Ascending aorta (tissue), 2 donors: ENCODE measurements at regions not wholly inside any gene's neighbourhood (a gene's known extent, or its start where the extent isn't known, plus 50 kb on each side); places are given as distances from the start of the nearest gene placed in this dataset.

ENCODE experiments used
- DNase-seq, 2 donors: peaks; one replicate each; pipeline ENCODE4 v3.0.0-alpha.2; 2019; ENCODE audit warnings: low spot score in 2 of 2
- H3K27ac ChIP-seq, 2 donors: fragments of 200-600 bp; sonication (generic); one replicate each; pipeline ENCODE4 v1.5.1; 2016 to 2017; ENCODE audit warnings: mild to moderate bottlenecking in 1 of 2
- H3K27me3 ChIP-seq: fragments of 200-600 bp; sonication (generic); one replicate; pipeline ENCODE4 v1.5.1; 2017
- H3K36me3 ChIP-seq, 2 donors: fragments of 200-600 bp; sonication (generic); one replicate each; pipeline ENCODE4 v1.5.1; 2016
- H3K4me1 ChIP-seq, 2 donors: fragments of 200-600 bp; sonication (generic); one replicate each; pipeline ENCODE4 v1.5.1; 2016 to 2017; ENCODE audit warnings: mild to moderate bottlenecking in 1 of 2
- H3K4me3 ChIP-seq, 2 donors: fragments of 200-600 bp; sonication (generic); one replicate each; pipeline ENCODE4 v1.5.1; 2016 to 2017; ENCODE audit warnings: mild to moderate bottlenecking in 1 of 2
- H3K9me3 ChIP-seq, 2 donors: fragments of 200-600 bp; sonication (generic); one replicate each; pipeline ENCODE4 v1.5.1; 2016
- intact Hi-C: fragments of 100-400 bp; cut with DNase I; formaldehyde crosslinking; loops from one replicate; pipeline ENCODE4 v1.15.1; 2023
- TF ChIP-seq, protein P1 (sequence below), 3 experiments: fragments of 200-600 bp in 2 of 3; fragments of 450-650 bp in 1 of 3; sonication (generic) in 2 of 3; IDR thresholded peaks; one replicate each; pipeline ENCODE4 v1.5.1; 2016 to 2019; ENCODE audit warnings: antibody characterized with exemption in 3 of 3, mild to moderate bottlenecking in 1 of 3, moderate library complexity in 1 of 3

DNA sequence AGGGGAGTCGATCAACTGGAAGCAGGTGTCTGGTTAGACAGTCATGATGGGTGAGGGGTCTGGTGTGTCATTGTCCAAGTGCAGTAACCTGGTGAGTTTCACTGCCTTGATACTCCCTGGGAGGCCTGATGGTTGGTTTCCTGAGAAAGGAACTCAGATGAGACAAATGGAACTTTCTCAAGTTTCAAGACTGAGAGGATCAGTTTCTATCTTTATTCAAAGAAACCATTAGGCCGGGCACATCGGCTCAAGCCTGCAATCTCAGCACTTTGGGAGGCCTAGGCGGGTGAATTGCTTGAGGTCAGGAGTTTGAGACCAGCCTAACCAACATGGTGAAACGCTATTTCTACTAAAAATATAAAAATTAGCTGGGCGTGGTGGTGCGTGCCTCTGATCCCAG lies 776.1 kb downstream of the AACS start:
- no peaks in the 10 kb centered on the region for H3K9me3 ChIP-seq
- no peaks in the 10 kb centered on the region for H3K4me1 ChIP-seq
- no peak overlapping the region for H3K27ac ChIP-seq
- H3K4me3 ChIP-seq, result no peak overlapping the region
- no peaks in the 10 kb centered on the region for H3K27me3 ChIP-seq
- DNase-seq, result no peak
- TF ChIP-seq, protein P1, sequence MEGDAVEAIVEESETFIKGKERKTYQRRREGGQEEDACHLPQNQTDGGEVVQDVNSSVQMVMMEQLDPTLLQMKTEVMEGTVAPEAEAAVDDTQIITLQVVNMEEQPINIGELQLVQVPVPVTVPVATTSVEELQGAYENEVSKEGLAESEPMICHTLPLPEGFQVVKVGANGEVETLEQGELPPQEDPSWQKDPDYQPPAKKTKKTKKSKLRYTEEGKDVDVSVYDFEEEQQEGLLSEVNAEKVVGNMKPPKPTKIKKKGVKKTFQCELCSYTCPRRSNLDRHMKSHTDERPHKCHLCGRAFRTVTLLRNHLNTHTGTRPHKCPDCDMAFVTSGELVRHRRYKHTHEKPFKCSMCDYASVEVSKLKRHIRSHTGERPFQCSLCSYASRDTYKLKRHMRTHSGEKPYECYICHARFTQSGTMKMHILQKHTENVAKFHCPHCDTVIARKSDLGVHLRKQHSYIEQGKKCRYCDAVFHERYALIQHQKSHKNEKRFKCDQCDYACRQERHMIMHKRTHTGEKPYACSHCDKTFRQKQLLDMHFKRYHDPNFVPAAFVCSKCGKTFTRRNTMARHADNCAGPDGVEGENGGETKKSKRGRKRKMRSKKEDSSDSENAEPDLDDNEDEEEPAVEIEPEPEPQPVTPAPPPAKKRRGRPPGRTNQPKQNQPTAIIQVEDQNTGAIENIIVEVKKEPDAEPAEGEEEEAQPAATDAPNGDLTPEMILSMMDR (IDR thresholded peaks at IDR 0.05), result no peak
- intact Hi-C loops, result no loop called here
- H3K36me3 ChIP-seq, result no peaks in the 10 kb centered on the region

DNA sequence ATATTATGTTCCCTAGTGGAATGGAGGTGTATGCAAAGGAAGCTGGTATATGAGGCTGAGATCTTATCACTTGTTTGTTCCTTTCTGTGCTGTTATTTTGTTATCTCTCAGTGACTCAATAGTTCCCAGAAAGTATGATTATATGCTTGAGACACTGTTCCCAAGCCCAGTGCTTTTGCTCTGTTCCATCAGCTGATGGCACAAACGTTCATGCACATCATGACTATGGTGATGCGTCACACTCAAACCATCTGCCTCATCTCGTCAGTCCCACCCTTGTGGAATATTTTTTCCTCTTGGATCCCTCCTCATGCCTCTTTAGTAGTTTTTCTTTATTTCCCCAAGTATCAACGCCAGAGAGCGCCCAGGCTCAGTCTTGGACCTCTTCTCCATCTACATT lies 786.9 kb downstream of the AACS start:
- Histone ChIP-seq H3K4me1 (no peaks in the 10 kb centered on the region), H3K9me3 (no peaks in the 10 kb centered on the region), H3K36me3 (no peaks in the 10 kb centered on the region), H3K27me3 (no peaks in the 10 kb centered on the region), H3K4me3 (no peak overlapping the region), H3K27ac (no peak overlapping the region)
- DNase-seq, result no peak
- TF ChIP-seq, protein P1 (IDR thresholded peaks at IDR 0.05), result no peak
- intact Hi-C loops, result no loop called here

DNA sequence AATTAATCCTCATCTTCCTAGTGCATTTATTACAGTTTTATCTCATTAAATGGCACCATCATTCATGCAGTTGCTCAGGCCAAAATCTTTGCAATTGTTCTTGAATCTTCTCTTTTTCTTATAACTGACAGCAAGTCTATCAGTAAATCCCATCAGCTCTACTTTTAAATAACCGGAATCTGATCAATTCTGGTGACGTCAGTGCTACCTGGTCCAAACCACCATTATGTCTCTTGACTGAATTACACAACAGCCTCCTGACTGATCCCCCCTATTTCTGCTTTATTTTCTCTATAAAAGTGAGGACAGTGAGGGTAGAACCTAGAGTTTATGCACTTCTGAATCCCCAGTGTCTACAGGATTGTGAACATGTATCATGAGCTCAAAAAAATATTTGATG lies 787.4 kb downstream of the AACS start:
- H3K27ac ChIP-seq, result no peak overlapping the region
- TF ChIP-seq, protein P1 (IDR thresholded peaks at IDR 0.05), result no peak
- no peaks in the 10 kb centered on the region for H3K9me3 ChIP-seq
- no peak for DNase-seq
- no peaks in the 10 kb centered on the region for H3K27me3 ChIP-seq
- no peak overlapping the region for H3K4me3 ChIP-seq
- H3K4me1 ChIP-seq, result no peaks in the 10 kb centered on the region
- intact Hi-C loops, result no loop called here
- H3K36me3 ChIP-seq, result no peaks in the 10 kb centered on the region

DNA sequence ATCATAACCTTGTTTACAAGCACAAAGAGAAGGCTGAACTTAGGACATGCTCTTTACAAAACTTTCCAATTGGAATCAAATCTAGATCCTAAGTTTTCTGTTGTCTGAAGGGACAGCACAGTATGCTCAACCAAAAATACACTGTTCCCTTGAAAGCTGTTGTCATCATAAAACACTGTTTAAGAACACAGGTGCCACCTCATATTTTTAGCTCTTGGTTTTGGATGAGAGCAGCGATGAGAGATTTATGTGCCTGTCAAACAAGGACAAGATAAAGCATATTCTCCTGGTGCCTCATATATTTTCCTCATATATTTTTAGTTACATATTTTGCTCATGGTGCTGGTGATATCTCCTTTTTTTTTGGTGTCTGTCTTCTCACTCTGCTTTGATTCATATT lies 788.4 kb downstream of the AACS start:
- Histone ChIP-seq H3K27ac (no peak overlapping the region), H3K9me3 (no peaks in the 10 kb centered on the region), H3K27me3 (no peaks in the 10 kb centered on the region), H3K4me1 (no peaks in the 10 kb centered on the region), H3K36me3 (no peaks in the 10 kb centered on the region), H3K4me3 (no peak overlapping the region)
- TF ChIP-seq, protein P1 (IDR thresholded peaks at IDR 0.05), result no peak
- no peak for DNase-seq
- intact Hi-C loops, result no loop called here

DNA sequence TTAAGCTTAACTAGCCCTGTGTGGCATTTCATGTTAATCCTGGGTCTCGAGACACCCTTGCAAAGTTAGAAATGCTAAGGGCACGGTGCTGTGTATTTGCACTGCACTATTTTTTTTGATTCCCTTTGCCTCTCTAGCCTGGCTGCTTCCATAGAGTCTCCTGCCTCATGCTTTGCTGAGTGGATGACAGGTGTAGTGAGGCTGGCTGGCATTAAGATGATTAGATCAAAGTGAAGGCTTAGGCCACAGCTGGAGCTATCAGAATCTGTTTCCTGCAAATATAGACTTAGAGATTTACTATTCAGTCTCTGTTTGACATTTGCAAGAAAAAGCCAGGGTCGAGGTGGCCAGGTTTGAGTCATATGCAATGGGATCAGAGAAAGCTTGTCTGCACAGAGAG lies 791.1 kb downstream of the AACS start:
- H3K4me1 ChIP-seq, result no peaks in the 10 kb centered on the region
- H3K27ac ChIP-seq, result no peak overlapping the region
- no peaks in the 10 kb centered on the region for H3K27me3 ChIP-seq
- intact Hi-C loops, result no loop called here
- TF ChIP-seq, protein P1 (IDR thresholded peaks at IDR 0.05), result no peak
- no peak overlapping the region for H3K4me3 ChIP-seq
- no peak for DNase-seq
- no peaks in the 10 kb centered on the region for H3K9me3 ChIP-seq
- no peaks in the 10 kb centered on the region for H3K36me3 ChIP-seq

DNA sequence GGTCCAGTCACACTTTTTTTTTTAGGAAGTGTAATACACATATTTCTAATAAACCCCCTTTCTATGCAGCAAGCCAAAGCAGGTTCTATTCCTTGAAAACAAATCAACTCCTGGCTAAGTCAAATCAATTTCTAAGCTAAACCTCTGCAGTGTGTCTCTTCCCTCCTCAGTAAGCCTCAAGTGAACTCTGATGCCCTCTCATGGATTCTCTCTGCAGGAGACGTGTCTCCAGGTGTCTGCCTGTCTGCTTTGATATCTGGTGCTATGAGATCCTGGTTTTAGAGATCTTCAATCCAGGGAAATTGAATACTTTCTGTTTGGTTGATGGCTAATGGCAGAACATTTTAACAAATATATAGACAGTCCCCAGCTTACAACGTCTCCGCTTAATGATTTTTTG lies 791.7 kb downstream of the AACS start:
- Histone ChIP-seq H3K27ac (no peak overlapping the region), H3K9me3 (no peaks in the 10 kb centered on the region), H3K36me3 (no peaks in the 10 kb centered on the region), H3K4me3 (no peak overlapping the region), H3K4me1 (no peaks in the 10 kb centered on the region), H3K27me3 (no peaks in the 10 kb centered on the region)
- TF ChIP-seq, protein P1 (IDR thresholded peaks at IDR 0.05), result no peak
- intact Hi-C loops, result no loop called here
- no peak for DNase-seq
